Testis (tissue), 2 donors: ENCODE measurements at regions not wholly inside any gene's neighbourhood (a gene's known extent, or its start where the extent isn't known, plus 50 kb on each side); places are given as distances from the start of the nearest gene placed in this dataset.

ENCODE experiments used
- CTCF ChIP-seq, 3 experiments: fragments of 450-650 bp in 2 of 3; fragments of 200-600 bp in 1 of 3; sonication (generic) in 1 of 3; IDR thresholded peaks; one replicate each; pipeline ENCODE4 v1.5.1; 2016 to 2019; ENCODE audit warnings: antibody characterized with exemption in 3 of 3, mild to moderate bottlenecking in 2 of 3, moderate library complexity in 1 of 3
- POLR2A ChIP-seq: fragments of 450-650 bp; IDR thresholded peaks from one replicate; pipeline ENCODE4 v1.6.1; 2017; ENCODE audit warnings: antibody characterized with exemption, mild to moderate bottlenecking, moderate library complexity

- no peak for TF ChIP-seq POLR2A
- TF ChIP-seq CTCF (IDR thresholded peaks at IDR 0.05) = no peak
Measured at GRCh38 chr13:90545070-90545840, 802.2 kb upstream of the MIR17HG start.
